ENCODE measurements at regions not wholly inside any gene's neighbourhood (a gene's known extent, or its start where the extent isn't known, plus 50 kb on each side); places are given as distances from the start of the nearest gene placed in this dataset.
"Not testable (repeated sequence)": the region's sequence is repeated elsewhere in the genome, so short reads cannot be mapped to it uniquely, and the experiment has no call there.

DNA sequence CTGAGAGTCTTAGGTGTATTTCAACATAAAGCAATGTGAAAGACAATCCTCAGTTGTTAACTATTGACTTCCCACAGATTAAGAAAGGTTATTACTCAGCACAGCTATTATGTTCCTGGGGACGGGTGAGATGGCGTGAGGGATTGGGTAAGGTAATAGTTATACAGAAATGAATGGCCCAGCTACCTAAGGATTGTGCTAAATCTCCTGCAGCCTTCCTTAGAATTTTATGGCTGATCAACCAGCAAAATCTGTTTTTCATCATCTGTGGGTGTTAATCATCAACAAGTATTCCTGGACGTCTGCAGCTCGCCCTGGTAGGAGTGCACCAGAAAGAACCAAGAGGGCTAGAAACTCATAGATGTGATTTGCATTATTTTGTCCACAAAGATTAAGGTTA lies 146.0 kb upstream of the IVNS1ABP start:
- DNase-seq: no peak

DNA sequence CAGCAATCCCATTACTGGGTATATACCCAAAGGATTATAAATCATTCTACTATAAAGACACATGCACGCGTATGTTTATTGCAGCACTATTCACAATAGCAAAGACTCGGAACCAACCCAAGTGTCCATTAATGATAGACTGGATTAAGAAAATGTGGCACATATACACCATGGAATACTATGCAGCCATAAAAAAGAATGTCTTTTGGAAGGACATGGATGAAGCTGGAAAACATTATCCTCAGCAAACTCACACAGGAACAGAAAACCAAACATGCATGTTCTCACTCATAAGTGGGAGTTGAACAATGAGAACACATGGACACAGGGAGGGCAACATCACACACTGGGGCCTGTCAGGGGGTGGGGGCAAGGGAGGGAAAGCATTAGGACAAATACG lies 143.7 kb upstream of the IVNS1ABP start:
- DNase-seq: not testable (repeated sequence)

DNA sequence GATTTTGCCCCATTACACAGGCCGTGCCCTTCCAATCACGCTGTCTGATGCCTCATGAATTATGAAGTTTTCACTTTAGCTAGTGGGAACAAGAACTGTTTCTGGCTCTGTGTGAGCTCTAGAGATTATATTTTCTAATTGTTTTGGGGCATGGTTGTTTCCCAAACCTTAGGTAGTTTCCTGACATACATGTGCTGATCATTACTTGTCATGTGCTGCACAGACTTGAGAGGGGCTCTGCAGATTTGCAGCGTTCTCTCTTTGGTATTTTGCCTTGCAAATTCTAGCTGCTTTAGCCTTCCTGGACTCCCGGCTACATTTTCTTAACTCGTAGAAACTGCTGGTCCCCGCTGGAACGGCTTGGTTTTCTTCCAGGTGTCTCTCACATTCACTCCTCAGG lies 142.1 kb upstream of the IVNS1ABP start:
- no peak for DNase-seq

DNA sequence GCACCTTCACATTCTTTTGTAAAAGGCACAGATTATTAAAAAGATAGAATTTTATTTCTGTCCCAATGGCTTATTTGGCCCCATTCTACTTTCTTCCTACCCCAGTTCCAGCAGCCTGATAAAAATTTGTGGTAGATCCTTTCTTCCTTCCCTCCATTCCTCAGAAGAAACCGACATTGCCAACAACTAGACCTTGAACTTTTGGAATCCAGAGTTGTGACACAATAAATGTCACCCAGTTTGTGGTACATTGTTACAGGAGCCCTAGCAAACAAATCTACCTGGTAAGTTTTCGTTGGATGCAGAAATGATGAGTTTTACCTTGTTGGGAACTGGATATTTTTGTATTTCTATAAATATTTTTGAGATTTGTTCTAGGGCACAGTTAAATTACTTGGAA lies 141.6 kb upstream of the IVNS1ABP start:
- DNase-seq: no peak

DNA sequence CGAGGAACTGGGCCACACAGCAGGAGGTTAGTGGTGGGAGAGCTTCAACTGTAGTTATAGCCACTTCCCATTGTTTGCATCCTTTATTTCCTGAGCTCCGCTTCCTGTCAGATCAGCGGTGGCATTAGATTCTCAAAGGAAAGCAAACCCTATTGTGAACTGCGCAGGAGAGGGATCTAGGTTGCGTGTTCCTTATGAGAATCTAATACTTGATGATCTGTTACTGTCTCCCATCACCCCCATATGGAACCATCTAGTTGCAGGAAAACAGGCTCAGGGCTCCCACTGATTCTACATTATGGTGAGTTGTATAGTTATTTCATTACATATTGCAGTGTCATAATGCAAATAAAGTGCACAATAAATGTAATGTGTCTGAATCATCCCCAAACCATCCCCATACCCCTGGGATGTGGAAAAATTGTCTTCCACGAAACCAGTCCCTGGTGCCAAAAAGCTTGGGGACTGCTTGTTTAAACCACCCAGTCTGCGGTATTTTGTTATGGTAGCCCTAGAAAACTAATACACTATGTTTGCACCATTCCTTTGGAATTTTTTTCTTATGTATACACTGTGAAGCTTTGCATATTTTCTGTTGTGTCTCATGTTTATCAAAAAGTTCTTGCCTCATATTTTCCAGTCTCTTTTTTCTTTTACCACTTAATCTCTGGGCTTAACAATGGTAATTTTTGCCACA lies 136.6 kb upstream of the IVNS1ABP start:
- DNase-seq: no peak

DNA sequence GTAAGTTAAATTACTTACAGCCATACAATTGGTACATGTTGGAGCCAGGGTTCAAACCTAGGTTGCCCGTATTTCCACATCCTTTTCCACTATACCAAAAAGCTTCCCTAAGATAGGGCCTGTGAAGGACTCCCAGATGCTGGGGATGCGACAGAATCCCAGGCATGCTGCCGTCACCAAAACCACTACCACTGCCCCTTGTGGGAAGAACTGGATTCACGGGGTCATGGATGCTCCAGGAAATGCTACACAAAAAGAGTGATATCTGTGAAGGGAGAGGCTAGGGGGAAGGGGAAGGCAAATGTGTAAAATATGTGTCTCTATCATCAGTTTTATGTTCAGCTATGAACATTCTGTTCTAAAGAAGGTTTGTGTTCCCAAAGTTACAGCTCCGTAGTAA lies 133.9 kb upstream of the IVNS1ABP start:
- no peak for DNase-seq

DNA sequence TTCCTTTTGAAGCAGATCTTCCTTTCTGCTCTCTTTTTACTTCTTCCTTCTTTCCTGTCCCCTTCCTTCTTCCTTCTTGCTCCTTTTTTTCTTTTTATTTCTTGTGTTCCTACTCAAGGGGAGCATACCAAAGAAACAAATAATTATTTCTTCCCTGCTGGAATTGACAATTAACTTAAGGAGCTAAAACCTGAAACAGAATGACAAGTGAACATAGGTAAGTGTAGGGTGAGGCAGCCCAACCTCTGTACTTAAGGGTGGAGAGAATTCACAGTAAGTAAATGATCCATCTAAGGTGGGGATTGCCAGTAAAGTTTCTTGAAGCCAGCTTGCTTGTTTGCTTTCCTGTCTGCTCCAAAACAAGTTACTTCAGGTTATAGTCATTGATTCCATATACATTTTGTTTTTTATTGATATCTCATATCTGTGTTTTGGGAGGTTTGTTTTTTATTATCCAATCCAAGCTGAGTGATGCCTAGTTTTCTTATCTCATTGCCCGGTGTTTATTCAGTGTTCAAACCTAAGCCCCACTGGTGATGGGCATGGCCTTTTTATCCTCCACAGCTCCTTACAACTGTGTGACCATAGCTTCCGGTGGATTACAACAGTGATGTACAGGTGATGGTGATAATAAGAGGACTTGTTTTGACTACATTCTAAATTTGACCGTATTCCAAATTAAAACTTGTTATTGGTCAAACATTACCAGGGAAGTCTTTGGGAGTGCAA lies 133.2 kb upstream of the IVNS1ABP start:
- DNase-seq: no peak

DNA sequence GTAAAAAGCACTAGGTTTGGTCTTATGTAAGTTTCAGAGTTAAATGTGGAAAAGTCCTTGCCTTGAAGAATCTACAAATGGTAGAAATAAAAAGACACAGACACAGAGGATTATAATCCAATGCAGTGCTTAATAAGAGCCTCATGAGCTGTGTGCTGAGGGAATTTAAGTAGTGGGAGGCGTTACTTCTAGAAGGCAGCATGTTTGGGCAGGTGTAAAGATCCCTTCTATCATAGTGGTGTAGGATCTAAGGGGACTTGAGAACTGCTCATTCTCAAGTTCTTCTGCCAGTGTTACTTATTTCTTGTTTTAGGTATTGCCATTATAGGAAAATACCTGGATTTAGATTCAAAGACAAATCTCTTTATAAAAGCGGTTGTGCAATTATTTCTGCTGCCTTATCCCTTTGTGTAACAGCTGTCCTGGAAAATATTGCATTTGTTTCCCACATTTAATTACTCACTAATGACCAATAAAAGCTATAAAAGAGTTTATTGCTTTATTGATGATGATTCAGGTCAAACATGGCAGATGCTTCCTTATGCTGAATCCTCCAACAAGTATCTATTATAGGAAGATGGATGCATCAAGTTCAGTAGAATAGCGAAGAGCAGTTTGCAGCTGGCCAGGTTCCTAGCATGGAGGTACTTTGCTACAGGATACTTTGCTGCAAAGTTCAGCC lies 132.5 kb upstream of the IVNS1ABP start:
- no peak for DNase-seq

DNA sequence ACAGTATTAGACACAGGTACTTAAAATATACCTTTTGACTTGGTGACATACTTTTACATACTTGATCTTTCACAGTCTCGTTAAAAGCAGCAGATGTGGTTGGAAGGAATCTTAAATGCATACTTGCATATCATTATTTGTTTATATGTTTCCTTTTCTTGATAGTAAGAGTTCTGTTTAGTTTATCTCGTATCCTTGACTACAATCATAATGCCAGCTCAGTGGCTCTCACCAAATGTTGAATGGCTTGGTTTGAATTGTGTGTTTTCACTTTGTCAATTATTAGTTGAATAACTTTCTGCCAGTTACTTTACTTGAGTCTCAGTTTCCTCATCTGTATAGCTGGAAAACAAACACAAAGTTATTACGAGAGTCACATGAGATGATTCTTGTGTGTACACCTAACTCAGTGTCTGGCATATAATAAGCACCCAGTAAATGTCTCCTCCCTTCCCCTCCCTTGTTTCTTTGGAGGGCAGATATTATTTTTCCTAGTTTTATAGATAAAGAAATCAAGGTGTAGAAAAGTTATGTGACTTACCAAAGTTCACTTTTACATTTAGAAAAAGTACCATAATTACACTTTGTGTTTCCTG lies 131.6 kb upstream of the IVNS1ABP start:
- no peak for DNase-seq

DNA sequence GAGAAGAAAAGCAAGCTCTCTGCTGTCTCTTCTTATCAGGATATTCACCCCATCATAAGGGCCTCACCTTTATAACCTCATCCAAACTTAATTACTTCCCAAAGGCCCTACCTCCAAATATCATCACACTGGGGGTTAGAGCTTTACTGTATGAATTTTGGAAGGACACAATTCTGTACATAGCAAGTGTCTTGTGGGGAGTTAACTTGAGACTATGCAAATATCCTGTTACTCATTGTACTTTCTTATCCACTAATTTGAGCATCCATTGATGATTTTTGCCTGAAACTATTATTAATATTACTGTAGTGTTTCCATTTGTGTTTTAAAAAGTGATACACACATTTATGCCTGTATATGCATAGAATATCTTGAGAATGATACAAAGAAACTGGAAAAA lies 129.1 kb upstream of the IVNS1ABP start:
- no peak for DNase-seq

DNA sequence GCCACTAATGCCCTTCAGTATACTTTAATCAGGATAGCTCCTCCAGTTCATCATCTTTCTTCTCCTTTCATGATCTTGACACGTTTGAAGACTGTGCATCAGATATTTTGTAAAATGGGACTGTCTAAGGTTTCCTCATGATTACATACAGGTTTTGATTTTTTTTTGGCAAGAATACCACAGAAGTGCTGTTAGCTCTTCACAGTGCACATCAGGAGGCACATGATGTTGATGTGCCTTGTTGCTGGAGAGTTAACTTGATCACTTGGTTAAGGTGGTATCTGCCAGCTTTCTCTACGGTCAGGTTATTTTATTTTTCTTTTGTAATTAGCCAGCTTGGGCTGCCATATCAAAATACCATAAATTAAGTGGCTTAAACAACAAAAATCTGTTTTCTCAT lies 128.6 kb upstream of the IVNS1ABP start:
- no peak for DNase-seq

DNA sequence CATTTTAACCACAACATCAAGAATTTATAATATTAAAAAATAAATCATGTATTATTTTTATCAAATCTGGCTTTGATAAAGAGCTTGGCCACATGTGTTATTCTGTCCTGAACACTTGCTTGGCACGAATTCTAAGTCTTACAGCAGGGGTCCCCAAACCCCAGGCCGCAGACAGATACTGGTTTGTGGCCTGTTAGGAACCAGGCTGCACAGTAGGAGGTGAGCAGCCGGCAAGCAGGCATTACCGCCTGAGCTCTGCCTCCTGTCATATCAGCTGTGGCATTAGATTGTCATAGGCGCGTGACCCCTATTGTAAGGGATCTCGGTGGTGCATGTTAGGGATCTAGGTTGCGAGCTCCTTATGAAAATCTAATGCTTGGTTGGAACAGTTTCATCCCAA lies 127.6 kb upstream of the IVNS1ABP start:
- no peak for DNase-seq

DNA sequence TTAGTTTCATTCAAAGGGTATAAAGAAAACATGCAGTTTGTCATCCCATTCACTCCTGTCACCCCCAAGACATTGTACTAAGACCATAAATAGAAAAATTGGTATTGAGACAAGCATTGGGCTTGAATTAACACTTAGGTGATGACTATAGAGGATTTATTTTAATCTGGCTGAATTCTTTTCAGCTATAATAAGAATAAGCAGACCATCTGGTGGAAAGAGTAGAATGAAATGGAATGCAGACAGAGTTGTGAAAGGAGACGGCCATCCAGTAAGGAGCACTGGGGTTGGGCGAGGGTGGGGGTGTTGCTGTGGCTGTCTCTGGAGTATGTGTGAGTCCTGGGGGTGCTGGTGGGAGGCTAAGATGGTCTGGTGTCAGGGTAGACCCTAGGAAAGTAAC lies 125.0 kb upstream of the IVNS1ABP start:
- no peak for DNase-seq

DNA sequence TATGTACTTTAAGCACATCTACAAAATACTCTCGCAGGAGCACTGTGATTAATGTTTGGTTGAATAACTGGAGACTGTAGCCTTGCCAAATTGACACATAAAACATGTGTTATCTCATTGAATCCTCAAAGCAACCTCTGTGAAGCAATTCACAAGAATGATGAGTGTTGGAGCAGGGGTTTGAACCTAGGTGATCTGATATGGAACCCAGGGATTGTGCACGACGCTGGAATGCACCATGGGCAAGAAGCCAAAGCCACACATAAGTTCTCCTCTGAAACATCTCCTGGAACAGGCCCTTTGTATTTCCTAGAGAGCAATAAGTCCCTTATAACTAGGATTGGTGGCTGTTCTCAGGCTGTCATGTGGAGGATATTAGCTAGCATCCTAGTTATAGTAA lies 124.6 kb upstream of the IVNS1ABP start:
- DNase-seq: no peak

DNA sequence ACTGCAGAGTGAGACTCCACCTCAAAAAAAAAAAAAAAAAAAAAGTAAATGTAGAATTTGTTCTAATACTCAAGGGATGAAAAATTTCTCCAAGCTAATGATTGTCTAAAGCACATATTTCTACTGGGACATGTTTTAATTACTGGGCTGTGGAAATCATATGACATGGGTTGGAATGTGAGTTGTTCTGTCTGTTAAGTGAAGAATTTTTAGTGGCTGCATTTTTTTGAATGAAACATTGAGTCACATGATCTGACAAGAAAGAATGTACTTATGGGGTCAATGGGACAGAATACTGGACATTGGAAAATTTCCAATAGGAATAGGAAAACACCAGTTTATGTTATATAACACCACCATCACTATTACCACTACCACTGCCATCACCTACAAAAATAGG lies 123.8 kb upstream of the IVNS1ABP start:
- no peak for DNase-seq

DNA sequence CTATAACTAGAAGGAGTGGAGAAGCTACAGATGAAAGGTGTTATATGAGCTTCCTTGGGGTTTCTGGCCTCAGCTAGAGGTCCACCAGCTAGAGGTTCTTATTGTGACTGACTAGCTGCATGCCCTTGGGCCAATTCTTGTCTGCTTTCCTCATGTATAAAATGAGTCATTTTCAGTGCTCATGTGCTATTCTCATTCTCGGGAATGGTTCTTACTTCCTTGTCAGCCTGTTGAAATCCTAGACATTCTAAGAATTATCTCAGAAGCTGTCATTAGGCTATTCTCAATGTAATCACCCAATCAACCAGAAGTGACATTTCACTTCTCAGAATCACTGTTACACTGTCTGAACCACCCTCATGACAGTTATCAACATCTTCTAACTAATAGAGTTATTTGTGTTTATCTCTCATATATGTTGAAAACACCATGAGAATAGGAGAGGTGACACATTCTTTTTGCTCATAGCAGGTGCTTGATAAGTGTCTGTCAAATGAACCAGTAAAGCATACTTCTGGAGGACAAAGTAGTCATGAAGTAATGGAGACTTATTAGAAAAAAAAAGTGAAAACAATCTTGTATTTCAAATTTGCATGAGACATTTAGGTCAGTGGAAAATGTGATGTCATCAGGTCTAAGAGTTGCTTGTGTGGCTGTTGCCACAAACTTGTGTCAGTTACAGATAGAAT lies 122.8 kb upstream of the IVNS1ABP start:
- no peak for DNase-seq

DNA sequence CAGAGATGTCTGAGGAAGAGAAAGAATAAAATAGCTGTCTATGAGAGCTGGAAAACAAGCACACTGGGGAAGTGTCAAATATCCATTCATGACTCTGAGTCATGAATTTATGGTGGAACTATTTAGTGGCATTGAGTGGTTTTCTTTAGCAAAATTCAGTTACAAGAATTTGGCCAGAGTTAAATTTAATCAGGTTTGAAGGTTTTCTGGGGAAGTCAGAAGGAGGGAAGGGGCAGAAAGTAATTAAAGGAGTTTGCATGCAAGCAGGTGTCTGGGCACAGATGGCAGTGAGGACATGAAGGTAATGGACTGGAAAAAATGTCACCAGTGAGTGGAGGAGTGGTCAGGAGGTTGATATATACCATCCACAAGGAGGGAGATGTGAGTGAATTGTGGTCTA lies 121.9 kb upstream of the IVNS1ABP start:
- no peak for DNase-seq

DNA sequence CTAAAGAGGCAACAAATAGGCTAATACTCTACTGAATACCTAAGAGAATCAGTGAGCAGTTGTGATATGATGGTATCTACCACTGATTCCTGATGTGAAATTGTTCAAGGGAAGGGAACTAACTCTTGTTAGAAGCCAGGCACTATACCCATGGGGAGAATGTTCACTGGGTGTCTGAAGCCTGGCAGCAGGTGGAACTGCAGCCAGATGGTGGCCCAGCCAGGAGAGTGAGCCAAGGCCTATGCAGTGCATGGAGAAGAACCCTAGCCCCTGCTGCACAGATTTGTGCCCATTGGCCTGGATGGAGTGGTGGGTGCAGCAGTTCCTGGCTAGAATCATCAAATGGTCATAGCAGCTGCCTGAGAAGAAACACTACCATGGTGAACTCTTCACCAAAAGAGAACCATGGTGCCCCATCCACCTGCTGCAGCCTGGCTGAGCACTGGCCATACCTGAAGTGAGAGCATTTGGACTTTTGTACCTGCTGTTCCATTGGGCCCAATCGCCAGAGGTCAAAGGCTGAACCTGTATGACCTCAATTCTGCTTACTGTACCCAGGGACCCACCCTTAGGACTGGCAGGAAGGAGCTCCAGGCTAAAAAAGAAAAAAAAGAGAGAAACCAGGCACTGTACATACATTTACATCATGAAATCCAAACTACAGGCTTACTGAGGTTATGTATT lies 118.8 kb upstream of the IVNS1ABP start:
- no peak for DNase-seq

DNA sequence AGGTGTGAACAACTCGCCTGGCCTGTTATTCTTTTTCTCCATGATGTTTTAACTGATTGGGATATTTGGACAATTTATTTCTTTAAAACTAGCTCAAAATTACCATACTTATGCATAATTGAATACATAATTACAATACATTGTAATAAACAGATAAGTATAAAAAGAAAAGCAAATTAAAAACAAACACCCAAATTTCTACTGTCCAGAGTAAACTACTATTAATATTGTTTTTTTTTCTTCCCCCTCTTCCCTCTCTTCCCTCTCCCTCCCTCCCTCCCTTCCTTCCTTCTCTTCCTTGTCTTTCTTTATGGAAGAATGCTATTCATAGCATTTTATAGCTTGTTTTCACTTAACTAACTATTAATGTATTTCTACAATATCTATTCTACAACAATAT lies 117.7 kb upstream of the IVNS1ABP start:
- no peak for DNase-seq

DNA sequence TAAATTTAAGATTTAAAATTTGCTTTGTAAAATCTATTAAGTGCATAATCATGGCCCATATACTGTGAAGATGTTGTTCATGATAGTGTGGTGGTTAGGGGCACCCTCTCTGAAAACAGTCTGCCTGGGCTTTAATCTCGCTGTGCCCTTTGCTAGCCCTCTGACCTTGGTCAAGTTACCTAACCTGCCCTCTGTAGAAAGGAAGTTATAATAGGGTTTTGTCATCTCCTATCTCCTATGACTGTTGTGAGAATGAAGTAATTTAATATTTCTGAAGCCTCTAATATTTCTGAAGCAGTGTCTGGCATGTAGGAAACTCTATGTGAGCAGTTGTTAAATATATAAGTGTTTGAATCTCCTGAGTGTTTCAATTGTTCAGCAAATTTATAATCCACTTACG lies 116.6 kb upstream of the IVNS1ABP start:
- no peak for DNase-seq

DNA sequence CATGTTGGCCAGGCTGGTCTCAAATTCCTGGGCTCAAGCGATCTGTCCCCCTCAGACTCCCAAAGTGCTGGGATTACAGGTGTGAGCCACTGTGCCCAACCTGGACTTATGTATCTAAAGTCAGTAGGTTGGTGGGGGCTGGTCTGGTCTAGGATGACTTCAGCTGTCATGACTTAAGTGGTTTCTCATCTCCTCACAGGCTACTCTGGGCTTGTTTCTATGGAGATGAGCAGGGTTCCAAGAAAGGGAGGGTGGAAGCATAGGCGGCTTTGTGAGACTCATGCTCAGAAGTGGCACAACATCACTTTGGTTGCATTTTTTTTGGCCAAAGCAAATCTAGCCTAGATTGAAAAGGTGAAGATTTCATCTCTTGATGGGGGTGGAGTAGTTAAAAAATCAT lies 115.9 kb upstream of the IVNS1ABP start:
- no peak for DNase-seq

DNA sequence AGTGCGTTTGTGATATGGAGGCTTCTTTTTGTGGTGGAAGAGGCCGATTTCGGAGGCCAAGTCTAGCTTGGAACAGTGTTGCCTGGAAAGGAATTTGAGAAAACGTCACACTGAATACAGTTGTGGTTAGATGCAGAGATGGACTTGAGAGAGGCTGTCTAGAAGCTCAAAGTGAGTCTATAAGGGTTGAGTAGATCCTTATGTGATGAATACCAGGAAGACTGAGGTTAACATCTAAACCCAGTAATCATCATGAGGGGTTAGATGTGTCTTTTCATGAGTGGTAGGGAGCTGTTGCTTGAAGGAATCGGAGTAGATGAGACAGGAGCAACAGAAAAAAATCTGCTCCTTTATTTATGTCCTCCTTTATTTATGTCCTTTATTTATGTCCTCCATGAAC lies 114.6 kb upstream of the IVNS1ABP start:
- no peak for DNase-seq

DNA sequence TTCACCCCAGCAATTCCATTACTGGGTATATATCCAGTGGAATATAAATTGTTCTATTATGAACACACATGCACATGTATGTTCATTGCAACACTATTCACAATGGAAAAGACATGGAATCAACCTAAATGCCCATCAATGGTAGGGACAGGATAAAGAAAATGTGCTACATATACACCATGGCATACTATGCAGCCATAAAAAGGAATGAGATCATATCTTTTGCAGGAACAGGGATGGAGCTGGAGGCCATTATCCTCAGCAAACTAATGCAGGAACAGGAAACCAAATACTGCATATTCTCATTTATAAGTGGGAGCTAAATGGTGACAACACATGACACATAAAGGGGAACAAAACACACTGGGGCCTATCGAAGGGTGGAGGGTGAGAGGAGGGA lies 112.6 kb upstream of the IVNS1ABP start:
- DNase-seq: not testable (repeated sequence)

All from DMS153 (cell line).